ENCODE measurements at regions not wholly inside any gene's neighbourhood (a gene's known extent, or its start where the extent isn't known, plus 50 kb on each side); places are given as distances from the start of the nearest gene placed in this dataset.

- Mint-ChIP-seq H3K27me3 (ENCODE audit: low read depth) (no peaks in the 10 kb centered on the region), H3K36me3 (ENCODE audit: low read depth) (no peaks in the 10 kb centered on the region), H3K9me3 (no peaks in the 10 kb centered on the region), H3K4me3 (no peak overlapping the region), H3K27ac (no peak overlapping the region), H3K4me1 (ENCODE audit: low read depth) (peaks cover 2% of the 10 kb centered on the region)
- DNase-seq = no peak
- intact Hi-C loops (cut with micrococcal nuclease) = no loop called here
- CTCF ChIA-PET = no interaction called here
These were observed 103.7 kb upstream of the SELENOP start for GRCh38 chr5:42915306-42915866.

GRCh38 chr5:42912184-42912798 is 100.6 kb upstream of the SELENOP start:
- H3K9me3 Mint-ChIP-seq = no peaks in the 10 kb centered on the region
- H3K27me3 Mint-ChIP-seq (ENCODE audit: low read depth) = peaks cover 7% of the 10 kb centered on the region
- no peaks in the 10 kb centered on the region for H3K36me3 Mint-ChIP-seq (ENCODE audit: low read depth)
- no peak overlapping the region for H3K4me3 Mint-ChIP-seq
- no peak overlapping the region for H3K27ac Mint-ChIP-seq
- H3K4me1 Mint-ChIP-seq (ENCODE audit: low read depth) = peaks cover 10% of the 10 kb centered on the region
- intact Hi-C loops (cut with micrococcal nuclease) = loop anchor here (1.0 kb wide), 3 partner anchors 153 to 477 kb away; no protein-coding TSS in a partner anchor
- CTCF ChIA-PET = interaction anchor here (0.6 to 4.2 kb wide), 26 partner anchors 11 to 1090 kb away, joined by 3 to 20 read pairs (median 4); no protein-coding TSS in a partner anchor
- DNase-seq = peak; percentile 73

- CTCF ChIA-PET = interaction anchor here (0.6 to 3.4 kb wide), 41 partner anchors 10 to 1470 kb away, joined by 3 to 32 read pairs (median 4); partner anchors contain the start of gene NIM1K
- DNase-seq = peak; percentile 94
- H3K27ac Mint-ChIP-seq = peak overlapping the region; percentile 75
- intact Hi-C loops (cut with micrococcal nuclease) = loop anchor here (1.0 to 5.0 kb wide), 11 partner anchors 41 to 694 kb away; partner anchors contain the start of genes ANXA2R, HMGCS1, NIM1K and NNT
- H3K36me3 Mint-ChIP-seq (ENCODE audit: low read depth) = no peaks in the 10 kb centered on the region
- peaks cover 10% of the 10 kb centered on the region for H3K27me3 Mint-ChIP-seq (ENCODE audit: low read depth)
- peak overlapping the region; percentile 92 for H3K4me3 Mint-ChIP-seq
- H3K9me3 Mint-ChIP-seq = no peaks in the 10 kb centered on the region
- H3K4me1 Mint-ChIP-seq (ENCODE audit: low read depth) = peaks cover 10% of the 10 kb centered on the region
These were observed 97.1 kb upstream of the SELENOP start for GRCh38 chr5:42908509-42909488.

GRCh38 chr5:42908086-42908485 is 96.4 kb upstream of the SELENOP start:
- no peak for DNase-seq
- Mint-ChIP-seq H3K4me1 (ENCODE audit: low read depth) (peaks cover 10% of the 10 kb centered on the region), H3K9me3 (no peaks in the 10 kb centered on the region), H3K36me3 (ENCODE audit: low read depth) (no peaks in the 10 kb centered on the region), H3K27ac (peak overlapping the region; percentile 75), H3K4me3 (peak overlapping the region; percentile 92), H3K27me3 (ENCODE audit: low read depth) (peaks cover 10% of the 10 kb centered on the region)
- CTCF ChIA-PET = interaction anchor here (0.6 to 3.4 kb wide), 17 partner anchors 9 to 312 kb away, joined by 3 to 32 read pairs (median 8); no protein-coding TSS in a partner anchor
- intact Hi-C loops (cut with micrococcal nuclease) = loop anchor here (2.0 to 5.0 kb wide), 6 partner anchors 109 to 694 kb away; partner anchors contain the start of genes HMGCS1, NIM1K, NNT and TMEM267

GRCh38 chr5:42905827-42906226 is 94.1 kb upstream of the SELENOP start:
- peaks cover 10% of the 10 kb centered on the region for H3K27me3 Mint-ChIP-seq (ENCODE audit: low read depth)
- peaks cover 8% of the 10 kb centered on the region for H3K4me1 Mint-ChIP-seq (ENCODE audit: low read depth)
- no peak overlapping the region for H3K27ac Mint-ChIP-seq
- no peak overlapping the region for H3K4me3 Mint-ChIP-seq
- CTCF ChIA-PET = interaction anchor here (2.9 kb wide), 1 partner anchor 16 kb away, joined by 10 read pairs; no protein-coding TSS in a partner anchor
- no peaks in the 10 kb centered on the region for H3K9me3 Mint-ChIP-seq
- no peaks in the 10 kb centered on the region for H3K36me3 Mint-ChIP-seq (ENCODE audit: low read depth)
- DNase-seq = no peak
- intact Hi-C loops (cut with micrococcal nuclease) = loop anchor here (5.0 kb wide), 2 partner anchors 576 to 696 kb away; partner anchors contain the start of genes NNT and TMEM267

- H3K27me3 Mint-ChIP-seq (ENCODE audit: low read depth) = no peaks in the 10 kb centered on the region
- intact Hi-C loops (cut with micrococcal nuclease) = no loop called here
- no peaks in the 10 kb centered on the region for H3K4me1 Mint-ChIP-seq (ENCODE audit: low read depth)
- no peak overlapping the region for H3K27ac Mint-ChIP-seq
- H3K4me3 Mint-ChIP-seq = no peak overlapping the region
- no peaks in the 10 kb centered on the region for H3K9me3 Mint-ChIP-seq
- no peak for DNase-seq
- H3K36me3 Mint-ChIP-seq (ENCODE audit: low read depth) = no peaks in the 10 kb centered on the region
- CTCF ChIA-PET = no interaction called here
These were observed 89.0 kb upstream of the SELENOP start for GRCh38 chr5:42900734-42901133.

GRCh38 chr5:42898760-42899159 is 87.1 kb upstream of the SELENOP start:
- intact Hi-C loops (cut with micrococcal nuclease) = no loop called here

GRCh38 chr5:42896523-42896922 is 84.8 kb upstream of the SELENOP start:
- no peaks in the 10 kb centered on the region for H3K9me3 Mint-ChIP-seq
- CTCF ChIA-PET = interaction anchor here (2.3 kb wide), 1 partner anchor 12 kb away, joined by 8 read pairs; no protein-coding TSS in a partner anchor
- H3K36me3 Mint-ChIP-seq (ENCODE audit: low read depth) = no peaks in the 10 kb centered on the region
- H3K4me3 Mint-ChIP-seq = no peak overlapping the region
- H3K27me3 Mint-ChIP-seq (ENCODE audit: low read depth) = no peaks in the 10 kb centered on the region
- DNase-seq = no peak
- H3K27ac Mint-ChIP-seq = no peak overlapping the region
- intact Hi-C loops (cut with micrococcal nuclease) = no loop called here
- H3K4me1 Mint-ChIP-seq (ENCODE audit: low read depth) = no peaks in the 10 kb centered on the region

More at GRCh38 chr5:42898760-42899159, 87.1 kb upstream of the SELENOP start:
- DNase-seq = no peak
- H3K27me3 Mint-ChIP-seq (ENCODE audit: low read depth) = no peaks in the 10 kb centered on the region
- CTCF ChIA-PET = interaction anchor here (1.2 kb wide), 1 partner anchor 10 kb away, joined by 5 read pairs; no protein-coding TSS in a partner anchor
- H3K9me3 Mint-ChIP-seq = no peaks in the 10 kb centered on the region
- H3K27ac Mint-ChIP-seq = no peak overlapping the region
- H3K4me1 Mint-ChIP-seq (ENCODE audit: low read depth) = no peaks in the 10 kb centered on the region
- no peaks in the 10 kb centered on the region for H3K36me3 Mint-ChIP-seq (ENCODE audit: low read depth)
- no peak overlapping the region for H3K4me3 Mint-ChIP-seq

- no peaks in the 10 kb centered on the region for H3K27me3 Mint-ChIP-seq (ENCODE audit: low read depth)
These were observed 82.4 kb upstream of the SELENOP start for GRCh38 chr5:42894057-42894456.

GRCh38 chr5:42889311-42889933 is 77.7 kb upstream of the SELENOP start:
- Mint-ChIP-seq H3K4me1 (ENCODE audit: low read depth) (no peaks in the 10 kb centered on the region), H3K27ac (no peak overlapping the region), H3K27me3 (ENCODE audit: low read depth) (peaks cover 2% of the 10 kb centered on the region), H3K4me3 (no peak overlapping the region), H3K9me3 (no peaks in the 10 kb centered on the region), H3K36me3 (ENCODE audit: low read depth) (no peaks in the 10 kb centered on the region)
- CTCF ChIA-PET = interaction anchor here (0.6 to 2.1 kb wide), 36 partner anchors 11 to 1791 kb away, joined by 3 to 18 read pairs (median 4); partner anchors contain the start of gene GHR
- DNase-seq = peak; percentile 86
- intact Hi-C loops (cut with micrococcal nuclease) = loop anchor here (1.0 to 5.0 kb wide), 8 partner anchors 122 to 1619 kb away; partner anchors contain the start of gene GHR

More at GRCh38 chr5:42894057-42894456, 82.4 kb upstream of the SELENOP start:
- no peak overlapping the region for H3K27ac Mint-ChIP-seq
- intact Hi-C loops (cut with micrococcal nuclease) = no loop called here
- CTCF ChIA-PET = interaction anchor here (0.9 to 2.3 kb wide), 2 partner anchors 15 to 299 kb away, joined by 3 to 8 read pairs; no protein-coding TSS in a partner anchor
- H3K36me3 Mint-ChIP-seq (ENCODE audit: low read depth) = no peaks in the 10 kb centered on the region
- H3K4me1 Mint-ChIP-seq (ENCODE audit: low read depth) = no peaks in the 10 kb centered on the region
- H3K4me3 Mint-ChIP-seq = no peak overlapping the region
- no peak for DNase-seq
- no peaks in the 10 kb centered on the region for H3K9me3 Mint-ChIP-seq

GRCh38 chr5:42888771-42889170 is 77.1 kb upstream of the SELENOP start:
- DNase-seq = no peak
- no peak overlapping the region for H3K27ac Mint-ChIP-seq
- no peak overlapping the region for H3K4me3 Mint-ChIP-seq
- no peaks in the 10 kb centered on the region for H3K4me1 Mint-ChIP-seq (ENCODE audit: low read depth)
- H3K27me3 Mint-ChIP-seq (ENCODE audit: low read depth) = peaks cover 2% of the 10 kb centered on the region
- H3K36me3 Mint-ChIP-seq (ENCODE audit: low read depth) = no peaks in the 10 kb centered on the region
- intact Hi-C loops (cut with micrococcal nuclease) = loop anchor here (1.0 to 5.0 kb wide), 8 partner anchors 121 to 1618 kb away; partner anchors contain the start of gene GHR
- CTCF ChIA-PET = interaction anchor here (0.7 to 2.1 kb wide), 18 partner anchors 10 to 1208 kb away, joined by 3 to 18 read pairs (median 4); partner anchors contain the start of gene GHR
- no peaks in the 10 kb centered on the region for H3K9me3 Mint-ChIP-seq
